ENCODE measurements at regions not wholly inside any gene's neighbourhood (a gene's known extent, or its start where the extent isn't known, plus 50 kb on each side); places are given as distances from the start of the nearest gene placed in this dataset.
A peak's percentile ranks its signal among the peaks of the same experiment; 100 is the strongest.

- Mint-ChIP-seq H3K4me3 (no peak overlapping the region), H3K36me3 (ENCODE audit: low read depth) (no peaks in the 10 kb centered on the region)
Observed at GRCh38 chr18:41695441-41695840, 259.6 kb upstream of the PIK3C3 start.

GRCh38 chr18:41693008-41693407, 262.0 kb upstream of the PIK3C3 start:
- H3K36me3 ChIP-seq (ENCODE audit: control insufficient read depth, insufficient read depth, low read length), result no peaks in the 10 kb centered on the region
- no peak overlapping the region for H3K9ac ChIP-seq (ENCODE audit: extremely low read depth, low read length, poor library complexity, severe bottlenecking)
- no peaks in the 10 kb centered on the region for H3K9me3 Mint-ChIP-seq
- TF ChIP-seq CTCF (conservative IDR thresholded peaks at IDR 0.05), result no peak
- H3K27ac Mint-ChIP-seq, result no peak overlapping the region
- no peaks in the 10 kb centered on the region for H3K27me3 Mint-ChIP-seq (ENCODE audit: insufficient read depth)
- H3K4me1 Mint-ChIP-seq, result peaks cover 3% of the 10 kb centered on the region
- H3K4me3 ChIP-seq (ENCODE audit: low read length), result no peak overlapping the region
- H3K4me3 Mint-ChIP-seq, result no peak overlapping the region
- no peaks in the 10 kb centered on the region for H3K27me3 ChIP-seq (ENCODE audit: control insufficient read depth, insufficient read depth, low read length, poor library complexity, severe bottlenecking)
- no peak for DNase-seq
- WGBS, 2 experiments (ENCODE audit: insufficient coverage in 1 of 2, insufficient read length in 1 of 2), result 90% methylated on average over 1 of the region's 1 CpG; no CpG with 5 or more reads in 1 of the 2 experiments
- H3K9me3 ChIP-seq (ENCODE audit: control insufficient read depth, low read length), result no peaks in the 10 kb centered on the region
- H3K27ac ChIP-seq (ENCODE audit: low read depth, low read length), result no peak overlapping the region
- H3K4me1 ChIP-seq (ENCODE audit: control insufficient read depth, insufficient read depth, low read length), result no peaks in the 10 kb centered on the region
- H3K36me3 Mint-ChIP-seq (ENCODE audit: low read depth), result no peaks in the 10 kb centered on the region

More at GRCh38 chr18:41695441-41695840, 259.6 kb upstream of the PIK3C3 start:
- no peak for DNase-seq
- no peak overlapping the region for H3K27ac ChIP-seq (ENCODE audit: low read depth, low read length)
- H3K9ac ChIP-seq (ENCODE audit: extremely low read depth, low read length, poor library complexity, severe bottlenecking), result no peak overlapping the region
- no peaks in the 10 kb centered on the region for H3K9me3 Mint-ChIP-seq
- H3K4me1 Mint-ChIP-seq, result peaks cover 3% of the 10 kb centered on the region
- H3K4me1 ChIP-seq (ENCODE audit: control insufficient read depth, insufficient read depth, low read length), result no peaks in the 10 kb centered on the region
- no peak overlapping the region for H3K4me3 ChIP-seq (ENCODE audit: low read length)
- H3K36me3 ChIP-seq (ENCODE audit: control insufficient read depth, insufficient read depth, low read length), result no peaks in the 10 kb centered on the region
- TF ChIP-seq CTCF (conservative IDR thresholded peaks at IDR 0.05), result no peak
- no peaks in the 10 kb centered on the region for H3K27me3 Mint-ChIP-seq (ENCODE audit: insufficient read depth)
- no peak overlapping the region for H3K27ac Mint-ChIP-seq
- no peaks in the 10 kb centered on the region for H3K27me3 ChIP-seq (ENCODE audit: control insufficient read depth, insufficient read depth, low read length, poor library complexity, severe bottlenecking)
- no peaks in the 10 kb centered on the region for H3K9me3 ChIP-seq (ENCODE audit: control insufficient read depth, low read length)

GRCh38 chr18:41690332-41691127, 264.5 kb upstream of the PIK3C3 start:
- Mint-ChIP-seq H3K4me1 (peaks cover 3% of the 10 kb centered on the region), H3K27ac (no peak overlapping the region), H3K27me3 (ENCODE audit: insufficient read depth) (no peaks in the 10 kb centered on the region), H3K36me3 (ENCODE audit: low read depth) (no peaks in the 10 kb centered on the region), H3K4me3 (no peak overlapping the region), H3K9me3 (no peaks in the 10 kb centered on the region)
- Histone ChIP-seq H3K27me3 (ENCODE audit: control insufficient read depth, insufficient read depth, low read length, poor library complexity, severe bottlenecking) (no peaks in the 10 kb centered on the region), H3K4me3 (ENCODE audit: low read length) (no peak overlapping the region), H3K27ac (ENCODE audit: low read depth, low read length) (peak overlapping the region; percentile 71), H3K4me1 (ENCODE audit: control insufficient read depth, insufficient read depth, low read length) (no peaks in the 10 kb centered on the region), H3K9me3 (ENCODE audit: control insufficient read depth, low read length) (no peaks in the 10 kb centered on the region), H3K9ac (ENCODE audit: extremely low read depth, low read length, poor library complexity, severe bottlenecking) (no peak overlapping the region), H3K36me3 (ENCODE audit: control insufficient read depth, insufficient read depth, low read length) (no peaks in the 10 kb centered on the region)
- TF ChIP-seq CTCF (conservative IDR thresholded peaks at IDR 0.05), result no peak
- DNase-seq, result no peak
- 94 to 100% methylated on average over 3 to 4 of the region's 4 CpGs for WGBS, 2 experiments (ENCODE audit: insufficient coverage in 1 of 2, insufficient read length in 1 of 2)

Data from endodermal cell (in vitro differentiated cells).